Memory B cell (primary cell): ENCODE measurements at regions not wholly inside any gene's neighbourhood (a gene's known extent, or its start where the extent isn't known, plus 50 kb on each side); places are given as distances from the start of the nearest gene placed in this dataset.

ENCODE experiments used
- ATAC-seq: fragments of 150-1000 bp; cut with Tn5 transposase; 2 replicates; pipeline ENCODE4 v1.10.0; 2021; ENCODE audit warnings: low read depth, mild to moderate bottlenecking, moderate library complexity
- DNase-seq, 2 donors: peaks; one replicate each; pipeline ENCODE4 v3.0.0; 2022; ENCODE audit warnings: low spot score in 2 of 2
- H3K27ac Mint-ChIP-seq: one replicate; pipeline ENCODE4 v1.8.0; 2022; ENCODE audit warnings: mild to moderate bottlenecking, moderate library complexity, mixed read lengths
- H3K27me3 Mint-ChIP-seq: one replicate; pipeline ENCODE4 v1.8.0; 2022; ENCODE audit warnings: mixed read lengths
- H3K36me3 Mint-ChIP-seq: one replicate; pipeline ENCODE4 v1.8.0; 2022; ENCODE audit warnings: mild to moderate bottlenecking, mixed read lengths
- H3K4me1 Mint-ChIP-seq: one replicate; pipeline ENCODE4 v1.8.0; 2022; ENCODE audit warnings: mixed read lengths
- H3K4me3 Mint-ChIP-seq: one replicate; pipeline ENCODE4 v1.8.0; 2022; ENCODE audit warnings: mild to moderate bottlenecking, moderate library complexity, mixed read lengths
- H3K9me3 Mint-ChIP-seq: one replicate; pipeline ENCODE4 v1.8.0; 2022; ENCODE audit warnings: mixed read lengths

DNA sequence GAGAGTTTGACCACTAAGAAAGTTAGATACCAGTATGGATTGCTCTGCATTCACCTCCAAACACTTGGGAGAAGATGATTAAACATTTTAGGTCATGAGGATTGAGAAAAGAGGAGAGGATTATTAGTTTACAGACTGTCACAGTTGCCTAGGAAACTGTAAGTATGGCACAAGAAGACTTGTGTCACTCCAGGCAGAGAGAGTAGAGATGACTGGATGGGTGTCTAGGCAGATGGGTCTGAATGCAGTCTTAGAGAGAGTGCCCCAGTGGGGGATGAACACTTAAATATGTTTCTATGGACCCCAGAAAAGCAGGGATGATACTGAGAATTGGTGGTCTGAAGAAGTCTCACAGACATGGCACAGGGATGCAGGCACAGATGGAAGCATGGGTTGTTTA lies 477.6 kb upstream of the B3GALT2 start:
- DNase-seq (no peak), ATAC-seq (no peak)
- Mint-ChIP-seq H3K4me1 (no peaks in the 10 kb centered on the region), H3K4me3 (no peak overlapping the region), H3K27me3 (no peaks in the 10 kb centered on the region), H3K9me3 (no peaks in the 10 kb centered on the region), H3K36me3 (no peaks in the 10 kb centered on the region), H3K27ac (no peak overlapping the region)

DNA sequence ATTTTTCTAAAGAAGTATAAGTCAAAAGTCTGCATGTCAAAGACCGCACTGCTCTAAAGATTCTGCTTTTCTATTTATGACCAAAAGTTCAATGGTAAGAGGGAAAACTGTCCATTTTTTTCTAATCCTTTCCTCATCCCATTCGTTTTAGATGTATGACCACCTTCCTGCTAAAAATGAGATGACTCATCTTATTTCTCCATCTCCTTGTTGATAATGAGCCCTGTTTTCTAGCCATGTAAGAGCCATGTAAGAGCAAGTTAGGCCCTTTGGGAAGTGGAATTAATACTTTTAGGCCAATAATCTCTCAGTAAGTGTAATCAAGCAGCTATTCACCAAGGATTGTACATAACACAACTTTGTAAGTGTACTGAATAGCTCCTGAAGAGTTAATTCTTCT lies 475.6 kb upstream of the B3GALT2 start:
- Mint-ChIP-seq H3K4me1 (no peaks in the 10 kb centered on the region), H3K9me3 (no peaks in the 10 kb centered on the region), H3K4me3 (no peak overlapping the region), H3K27me3 (no peaks in the 10 kb centered on the region), H3K36me3 (no peaks in the 10 kb centered on the region), H3K27ac (no peak overlapping the region)
- DNase-seq, result no peak
- ATAC-seq, result no peak

DNA sequence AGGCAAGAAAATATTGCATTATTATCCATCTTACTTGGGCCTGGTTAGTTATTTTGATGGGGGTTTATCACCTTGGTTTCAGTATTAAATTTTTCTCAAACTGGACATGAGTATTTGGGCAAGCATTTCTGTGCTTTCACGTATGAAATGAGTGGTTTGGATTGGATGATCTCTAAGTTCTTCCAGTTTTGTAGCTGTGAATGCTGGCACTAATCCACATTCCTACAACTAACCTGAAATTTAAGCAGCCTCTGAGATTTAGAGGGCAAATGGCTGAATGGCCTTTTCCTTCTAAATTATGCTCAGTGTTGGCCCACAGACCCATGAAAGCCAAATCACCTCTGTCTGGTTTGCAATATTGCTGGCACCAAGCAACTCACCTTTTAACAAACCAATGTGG lies 475.0 kb upstream of the B3GALT2 start:
- H3K27ac Mint-ChIP-seq, result no peak overlapping the region
- ATAC-seq (no peak), DNase-seq (no peak)
- H3K4me1 Mint-ChIP-seq, result no peaks in the 10 kb centered on the region
- no peak overlapping the region for H3K4me3 Mint-ChIP-seq
- H3K27me3 Mint-ChIP-seq, result no peaks in the 10 kb centered on the region
- H3K36me3 Mint-ChIP-seq, result no peaks in the 10 kb centered on the region
- no peaks in the 10 kb centered on the region for H3K9me3 Mint-ChIP-seq

DNA sequence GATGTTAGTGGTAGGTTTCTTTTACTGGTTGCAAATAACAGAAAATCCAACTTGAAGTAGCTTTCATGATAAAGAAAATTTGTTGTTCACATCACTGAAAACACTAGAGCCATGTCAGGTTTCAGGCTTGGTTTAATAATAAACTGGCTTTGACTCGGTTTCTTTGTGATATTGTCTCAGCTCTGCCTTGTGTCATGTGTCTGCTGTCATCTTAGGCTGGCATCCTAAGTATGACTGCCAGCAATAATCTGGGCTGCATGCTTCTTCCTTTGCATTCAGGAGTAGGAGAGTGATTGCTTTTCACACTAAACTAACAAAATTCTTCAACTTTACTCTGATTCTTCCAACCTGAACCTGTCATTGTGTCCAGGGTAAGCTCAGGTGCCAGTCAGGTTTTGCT lies 474.0 kb upstream of the B3GALT2 start:
- Mint-ChIP-seq H3K4me3 (no peak overlapping the region), H3K36me3 (no peaks in the 10 kb centered on the region), H3K27me3 (peaks cover 2% of the 10 kb centered on the region), H3K9me3 (no peaks in the 10 kb centered on the region), H3K27ac (no peak overlapping the region), H3K4me1 (no peaks in the 10 kb centered on the region)
- DNase-seq (no peak), ATAC-seq (no peak)

DNA sequence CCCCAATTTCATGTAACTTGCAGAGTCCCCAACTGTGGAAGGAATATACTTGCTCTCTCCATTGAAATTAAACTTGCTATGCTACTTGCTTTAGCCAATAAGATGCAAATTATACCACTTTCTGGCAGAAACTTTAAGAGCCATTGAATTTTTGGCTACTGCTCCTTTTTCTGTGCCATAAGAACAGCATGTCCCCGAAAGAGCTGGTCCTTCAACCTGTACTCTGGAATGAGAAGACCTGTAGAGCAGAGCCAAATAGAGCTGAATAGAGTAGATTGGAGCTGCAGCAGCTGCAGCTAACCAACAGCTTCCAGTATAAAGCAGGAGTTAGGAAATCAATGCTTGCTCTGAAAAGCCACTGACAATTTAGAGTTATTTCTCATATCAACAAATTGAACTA lies 472.3 kb upstream of the B3GALT2 start:
- Mint-ChIP-seq H3K4me3 (no peak overlapping the region), H3K36me3 (peaks cover 2% of the 10 kb centered on the region), H3K4me1 (no peaks in the 10 kb centered on the region), H3K9me3 (peaks cover 6% of the 10 kb centered on the region), H3K27ac (no peak overlapping the region), H3K27me3 (peaks cover 4% of the 10 kb centered on the region)
- DNase-seq, result no peak
- ATAC-seq, result no peak

DNA sequence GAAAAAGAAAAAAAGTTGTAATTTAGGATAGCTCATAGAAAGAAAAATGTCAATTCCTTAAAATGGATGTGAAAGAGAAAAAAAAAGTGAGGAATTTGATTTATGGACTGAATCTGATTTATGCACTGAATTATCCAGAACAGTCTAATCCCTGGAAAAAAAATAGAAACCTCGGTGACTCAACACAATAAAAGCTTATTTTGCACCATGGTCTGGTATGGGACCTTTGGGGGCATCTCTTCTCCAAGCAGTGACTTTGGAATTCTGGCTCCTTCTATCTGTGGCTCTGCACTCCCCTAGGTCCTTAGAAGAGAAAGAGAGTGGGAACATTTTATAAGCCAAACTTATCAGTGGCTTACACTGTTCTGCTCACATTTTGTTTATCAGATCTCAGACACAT lies 471.7 kb upstream of the B3GALT2 start:
- DNase-seq (no peak), ATAC-seq (no peak)
- Mint-ChIP-seq H3K9me3 (peaks cover 8% of the 10 kb centered on the region), H3K36me3 (peaks cover 2% of the 10 kb centered on the region), H3K4me1 (no peaks in the 10 kb centered on the region), H3K4me3 (no peak overlapping the region), H3K27me3 (peaks cover 4% of the 10 kb centered on the region), H3K27ac (no peak overlapping the region)

DNA sequence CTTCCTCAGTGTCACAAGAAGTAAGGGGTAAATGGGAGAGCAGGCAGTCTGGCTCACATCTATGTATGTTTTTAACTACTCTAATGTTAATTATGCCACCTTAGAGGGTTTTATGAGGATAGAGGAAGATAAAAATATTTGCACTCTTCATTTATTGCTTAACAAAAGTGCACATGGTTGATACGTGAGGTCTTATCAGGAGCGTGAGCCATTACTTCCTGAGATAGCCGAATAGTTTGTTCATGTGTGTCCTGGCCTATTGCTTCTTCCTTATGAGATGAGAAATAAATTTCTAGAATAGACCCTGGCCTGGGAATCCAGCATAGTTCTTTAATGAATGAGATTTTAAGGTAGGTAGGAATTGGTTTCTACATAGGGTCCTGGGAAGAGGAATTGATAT lies 471.1 kb upstream of the B3GALT2 start:
- H3K4me1 Mint-ChIP-seq, result no peaks in the 10 kb centered on the region
- DNase-seq (no peak), ATAC-seq (no peak)
- peaks cover 4% of the 10 kb centered on the region for H3K27me3 Mint-ChIP-seq
- H3K9me3 Mint-ChIP-seq, result peaks cover 9% of the 10 kb centered on the region
- no peak overlapping the region for H3K27ac Mint-ChIP-seq
- no peak overlapping the region for H3K4me3 Mint-ChIP-seq
- peaks cover 2% of the 10 kb centered on the region for H3K36me3 Mint-ChIP-seq

DNA sequence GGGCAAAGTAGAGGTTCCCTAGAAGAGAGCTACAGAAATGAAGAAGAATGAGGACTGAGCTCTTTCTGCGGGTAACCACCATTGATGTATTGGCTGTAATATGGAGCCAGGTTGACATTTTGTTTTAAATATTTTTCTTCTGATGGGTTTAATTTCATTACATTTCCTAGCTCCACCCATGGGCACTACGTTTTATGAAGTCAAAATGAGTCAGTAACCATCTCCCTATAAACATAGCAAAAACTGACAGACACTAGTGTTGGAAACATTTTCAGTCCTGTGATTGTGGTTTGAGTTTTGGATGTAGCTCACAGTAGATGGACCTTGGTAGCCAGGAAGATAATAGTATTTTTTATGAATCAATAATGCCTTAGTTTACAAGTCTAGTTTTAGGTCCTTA lies 470.4 kb upstream of the B3GALT2 start:
- ATAC-seq (no peak), DNase-seq (no peak)
- Mint-ChIP-seq H3K4me1 (no peaks in the 10 kb centered on the region), H3K27me3 (peaks cover 4% of the 10 kb centered on the region), H3K4me3 (no peak overlapping the region), H3K9me3 (peaks cover 9% of the 10 kb centered on the region), H3K27ac (no peak overlapping the region), H3K36me3 (peaks cover 2% of the 10 kb centered on the region)

DNA sequence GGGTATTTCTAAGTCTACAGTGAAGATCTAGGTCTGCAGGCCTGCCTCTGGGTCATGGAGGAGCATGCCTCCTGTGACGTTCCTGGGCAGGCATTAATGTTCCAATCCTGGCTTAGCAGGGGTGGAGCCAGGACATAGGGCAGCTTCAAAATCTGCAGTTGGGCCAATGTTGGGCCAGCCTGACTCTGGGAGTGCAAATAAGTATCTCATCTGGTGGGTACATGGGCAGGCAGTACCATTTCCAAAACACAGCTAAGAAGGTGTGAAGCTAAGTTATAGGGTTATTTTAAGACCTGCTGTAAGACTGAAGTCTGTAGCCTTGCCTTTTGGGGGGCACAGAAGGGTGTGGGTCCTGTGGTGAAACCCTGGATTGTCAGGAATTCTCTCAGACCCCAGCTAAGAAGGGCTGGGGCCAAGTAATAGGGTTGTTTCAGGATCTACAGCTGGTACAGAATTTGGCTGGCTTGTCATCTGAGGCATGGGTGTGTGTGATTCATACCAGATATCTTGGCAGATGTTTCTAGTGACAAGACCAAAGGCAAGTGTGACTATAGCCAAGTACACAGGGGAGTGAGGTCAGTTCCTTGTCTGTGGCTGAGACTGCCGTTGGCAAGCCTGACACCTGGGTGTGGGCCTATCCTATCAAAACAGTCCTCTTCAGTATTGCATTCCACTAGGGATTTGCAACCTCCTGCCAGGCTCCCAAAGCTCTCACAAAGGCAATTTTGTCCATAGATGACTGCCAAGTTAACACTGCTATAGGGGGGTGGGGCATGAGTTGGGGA lies 468.7 kb upstream of the B3GALT2 start:
- H3K27me3 Mint-ChIP-seq, result peaks cover 4% of the 10 kb centered on the region
- DNase-seq (no peak), ATAC-seq (no peak)
- H3K4me3 Mint-ChIP-seq, result no peak overlapping the region
- H3K36me3 Mint-ChIP-seq, result peaks cover 2% of the 10 kb centered on the region
- no peak overlapping the region for H3K27ac Mint-ChIP-seq
- H3K4me1 Mint-ChIP-seq, result no peaks in the 10 kb centered on the region
- H3K9me3 Mint-ChIP-seq, result peaks cover 9% of the 10 kb centered on the region

DNA sequence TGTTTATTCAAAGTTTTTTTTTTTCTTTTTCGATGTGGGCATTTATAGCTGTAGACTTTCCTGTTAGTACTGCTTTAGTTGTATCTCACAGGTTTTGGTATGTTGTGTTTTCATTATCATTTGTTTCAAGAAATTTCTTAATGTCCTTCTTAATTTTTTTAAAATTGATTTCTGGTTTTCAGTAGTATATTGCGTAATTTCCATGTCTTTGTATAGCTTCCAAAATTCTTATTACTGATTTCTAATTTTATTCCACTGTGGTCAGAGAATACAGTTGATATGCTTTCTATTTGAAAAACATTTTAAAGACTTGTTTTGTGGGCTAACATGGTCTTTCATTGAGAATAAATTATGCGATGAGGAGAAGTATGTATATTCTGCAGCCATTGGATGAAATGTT lies 463.2 kb upstream of the B3GALT2 start:
- no peak for DNase-seq
- Mint-ChIP-seq H3K4me3 (no peak overlapping the region), H3K9me3 (peaks cover 15% of the 10 kb centered on the region)

DNA sequence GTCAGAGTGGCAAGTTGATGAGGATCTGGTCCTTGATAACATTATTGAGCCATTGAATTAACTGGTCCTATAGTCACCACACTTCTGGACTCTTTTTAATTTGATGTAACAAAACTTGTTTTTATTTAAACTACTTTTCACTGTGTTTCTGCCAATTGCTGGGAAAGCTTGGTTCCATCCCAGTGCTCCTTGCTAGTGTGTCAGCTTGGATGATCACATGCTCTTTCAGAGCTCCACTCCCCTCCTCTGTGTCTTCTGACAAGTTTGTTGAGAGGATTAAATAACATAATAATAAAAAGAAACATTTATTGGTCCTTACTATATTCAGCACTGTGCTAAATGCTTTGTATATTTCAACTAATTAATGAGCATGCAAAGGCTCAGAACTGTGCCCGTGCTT lies 448.5 kb upstream of the B3GALT2 start:
- ATAC-seq (no peak), DNase-seq (no peak)
- Mint-ChIP-seq H3K9me3 (peaks cover under 1% of the 10 kb centered on the region), H3K4me3 (no peak overlapping the region), H3K36me3 (no peaks in the 10 kb centered on the region), H3K27ac (no peak overlapping the region), H3K4me1 (no peaks in the 10 kb centered on the region), H3K27me3 (peaks cover 5% of the 10 kb centered on the region)

More for the DNA sequence above, 463.2 kb upstream of the B3GALT2 start:
- Mint-ChIP-seq H3K27me3 (peaks cover 3% of the 10 kb centered on the region), H3K27ac (no peak overlapping the region), H3K36me3 (peaks cover 3% of the 10 kb centered on the region), H3K4me1 (peaks cover 5% of the 10 kb centered on the region)
- no peak for ATAC-seq

DNA sequence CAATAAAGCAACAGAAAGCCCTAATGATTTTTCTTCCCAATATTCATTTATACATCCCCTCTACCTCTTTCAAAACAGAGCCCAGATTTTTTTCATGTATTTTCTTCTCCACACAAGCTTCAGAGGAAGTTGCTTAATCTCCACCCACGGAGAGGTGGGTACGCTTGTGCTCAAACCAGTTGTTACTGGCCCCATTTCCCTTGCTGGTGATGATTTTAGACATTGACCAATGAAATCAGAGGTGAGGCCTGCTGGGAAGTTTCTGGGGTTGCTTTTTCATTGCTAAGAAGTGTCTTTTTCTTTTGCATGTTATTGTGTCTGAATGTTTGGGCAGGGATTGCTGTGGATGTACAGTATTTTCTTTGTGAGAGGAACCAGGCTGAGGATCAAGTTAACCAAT lies 448.1 kb upstream of the B3GALT2 start:
- H3K27ac Mint-ChIP-seq, result no peak overlapping the region
- no peak overlapping the region for H3K4me3 Mint-ChIP-seq

DNA sequence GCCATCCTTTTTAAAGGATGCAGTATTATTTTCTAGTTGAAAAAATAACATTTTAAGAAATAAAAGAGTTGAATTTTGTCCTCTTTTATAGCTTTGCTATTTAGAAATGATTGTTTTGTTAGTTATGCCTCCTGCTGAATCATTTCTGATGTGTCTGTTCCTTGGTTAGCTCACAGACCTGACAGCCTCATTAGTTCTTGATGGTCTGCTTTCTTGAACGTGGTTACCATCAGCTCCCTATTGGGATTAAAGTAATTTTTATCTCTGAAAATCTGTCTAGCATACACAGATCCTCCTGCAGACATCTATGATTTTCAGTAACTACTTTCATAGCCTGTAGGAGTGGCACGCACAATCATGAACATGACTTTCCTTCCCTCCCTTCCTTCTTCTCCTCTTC lies 447.6 kb upstream of the B3GALT2 start:
- Mint-ChIP-seq H3K27me3 (peaks cover 10% of the 10 kb centered on the region), H3K4me1 (peaks cover 2% of the 10 kb centered on the region), H3K9me3 (no peaks in the 10 kb centered on the region), H3K36me3 (no peaks in the 10 kb centered on the region), H3K4me3 (no peak overlapping the region), H3K27ac (no peak overlapping the region)
- DNase-seq (no peak), ATAC-seq (no peak)

More for the DNA sequence above, 448.1 kb upstream of the B3GALT2 start:
- Mint-ChIP-seq H3K4me1 (no peaks in the 10 kb centered on the region), H3K9me3 (no peaks in the 10 kb centered on the region), H3K36me3 (no peaks in the 10 kb centered on the region), H3K27me3 (peaks cover 8% of the 10 kb centered on the region)
- DNase-seq, result no peak
- ATAC-seq, result no peak

DNA sequence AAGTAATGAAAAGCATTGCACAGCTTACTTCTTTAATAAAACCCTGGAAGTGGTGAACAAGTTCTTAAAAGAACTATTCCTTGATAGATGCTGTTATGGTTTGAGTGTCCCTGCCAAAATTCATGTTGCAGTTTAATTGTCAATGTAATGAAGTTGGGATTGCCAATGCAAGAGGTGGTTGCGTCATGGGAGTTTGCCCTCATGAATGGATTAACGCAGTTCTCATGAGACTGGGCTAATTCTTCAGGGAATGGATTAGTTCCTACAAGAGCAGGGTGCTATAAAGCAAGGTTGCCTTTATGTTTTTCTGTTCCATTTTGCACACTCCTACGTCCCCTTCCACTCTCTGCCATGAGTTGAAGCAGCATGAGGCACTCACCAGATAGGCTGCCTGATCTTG lies 446.7 kb upstream of the B3GALT2 start:
- Mint-ChIP-seq H3K4me1 (peaks cover 3% of the 10 kb centered on the region), H3K9me3 (no peaks in the 10 kb centered on the region), H3K36me3 (no peaks in the 10 kb centered on the region), H3K27me3 (peaks cover 11% of the 10 kb centered on the region), H3K4me3 (no peak overlapping the region), H3K27ac (no peak overlapping the region)
- DNase-seq (no peak), ATAC-seq (no peak)

DNA sequence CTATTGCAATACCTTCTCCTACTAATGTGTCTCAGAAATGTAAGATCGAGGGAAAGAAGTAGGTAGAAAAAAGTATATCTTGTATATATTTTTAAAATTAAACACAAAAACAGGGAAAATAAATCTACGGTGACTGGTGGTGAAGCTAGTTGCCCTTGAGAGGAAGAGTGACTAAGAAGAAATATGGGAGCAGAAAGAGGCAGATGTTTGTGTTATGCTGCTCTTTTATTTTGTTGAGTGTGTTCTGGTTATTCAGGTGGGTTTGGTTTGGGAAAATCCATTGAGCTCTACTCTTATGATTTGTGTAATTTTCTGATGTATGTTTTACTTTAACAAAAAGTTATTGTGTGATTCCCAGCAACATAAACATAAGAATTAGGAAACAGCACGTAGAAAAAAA lies 444.9 kb upstream of the B3GALT2 start:
- H3K27me3 Mint-ChIP-seq, result peaks cover 11% of the 10 kb centered on the region
- no peaks in the 10 kb centered on the region for H3K9me3 Mint-ChIP-seq
- H3K36me3 Mint-ChIP-seq, result no peaks in the 10 kb centered on the region
- no peak overlapping the region for H3K4me3 Mint-ChIP-seq
- ATAC-seq (no peak), DNase-seq (no peak)
- no peak overlapping the region for H3K27ac Mint-ChIP-seq
- peaks cover 3% of the 10 kb centered on the region for H3K4me1 Mint-ChIP-seq
